ENCODE measurements at regions not wholly inside any gene's neighbourhood (a gene's known extent, or its start where the extent isn't known, plus 50 kb on each side); places are given as distances from the start of the nearest gene placed in this dataset.

DNA sequence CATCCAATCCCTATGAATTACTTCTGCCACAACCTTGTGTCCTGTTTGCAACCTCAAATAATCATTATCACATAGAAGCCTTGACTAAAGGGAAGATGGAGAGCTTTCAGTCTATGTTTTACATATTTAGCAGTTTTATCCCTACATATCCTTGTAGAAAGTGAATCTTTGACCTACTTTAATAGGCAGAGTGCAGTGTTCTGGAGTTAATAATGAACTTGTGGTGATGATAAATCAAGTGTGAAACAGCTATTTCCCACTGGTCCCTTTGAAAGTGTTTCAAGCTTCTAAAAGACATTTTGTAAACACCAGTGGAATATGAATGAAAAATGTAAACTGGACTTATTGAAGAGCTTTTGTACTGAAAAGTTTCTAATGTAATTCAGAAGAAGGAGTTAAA lies 406.7 kb downstream of the GABRG2 start (continued):
- TF ChIP-seq, protein P1, sequence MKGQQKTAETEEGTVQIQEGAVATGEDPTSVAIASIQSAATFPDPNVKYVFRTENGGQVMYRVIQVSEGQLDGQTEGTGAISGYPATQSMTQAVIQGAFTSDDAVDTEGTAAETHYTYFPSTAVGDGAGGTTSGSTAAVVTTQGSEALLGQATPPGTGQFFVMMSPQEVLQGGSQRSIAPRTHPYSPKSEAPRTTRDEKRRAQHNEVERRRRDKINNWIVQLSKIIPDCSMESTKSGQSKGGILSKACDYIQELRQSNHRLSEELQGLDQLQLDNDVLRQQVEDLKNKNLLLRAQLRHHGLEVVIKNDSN (CRISPR knock-in tag; IDR thresholded peaks at IDR 0.05): no peak
- TF ChIP-seq, protein P2, sequence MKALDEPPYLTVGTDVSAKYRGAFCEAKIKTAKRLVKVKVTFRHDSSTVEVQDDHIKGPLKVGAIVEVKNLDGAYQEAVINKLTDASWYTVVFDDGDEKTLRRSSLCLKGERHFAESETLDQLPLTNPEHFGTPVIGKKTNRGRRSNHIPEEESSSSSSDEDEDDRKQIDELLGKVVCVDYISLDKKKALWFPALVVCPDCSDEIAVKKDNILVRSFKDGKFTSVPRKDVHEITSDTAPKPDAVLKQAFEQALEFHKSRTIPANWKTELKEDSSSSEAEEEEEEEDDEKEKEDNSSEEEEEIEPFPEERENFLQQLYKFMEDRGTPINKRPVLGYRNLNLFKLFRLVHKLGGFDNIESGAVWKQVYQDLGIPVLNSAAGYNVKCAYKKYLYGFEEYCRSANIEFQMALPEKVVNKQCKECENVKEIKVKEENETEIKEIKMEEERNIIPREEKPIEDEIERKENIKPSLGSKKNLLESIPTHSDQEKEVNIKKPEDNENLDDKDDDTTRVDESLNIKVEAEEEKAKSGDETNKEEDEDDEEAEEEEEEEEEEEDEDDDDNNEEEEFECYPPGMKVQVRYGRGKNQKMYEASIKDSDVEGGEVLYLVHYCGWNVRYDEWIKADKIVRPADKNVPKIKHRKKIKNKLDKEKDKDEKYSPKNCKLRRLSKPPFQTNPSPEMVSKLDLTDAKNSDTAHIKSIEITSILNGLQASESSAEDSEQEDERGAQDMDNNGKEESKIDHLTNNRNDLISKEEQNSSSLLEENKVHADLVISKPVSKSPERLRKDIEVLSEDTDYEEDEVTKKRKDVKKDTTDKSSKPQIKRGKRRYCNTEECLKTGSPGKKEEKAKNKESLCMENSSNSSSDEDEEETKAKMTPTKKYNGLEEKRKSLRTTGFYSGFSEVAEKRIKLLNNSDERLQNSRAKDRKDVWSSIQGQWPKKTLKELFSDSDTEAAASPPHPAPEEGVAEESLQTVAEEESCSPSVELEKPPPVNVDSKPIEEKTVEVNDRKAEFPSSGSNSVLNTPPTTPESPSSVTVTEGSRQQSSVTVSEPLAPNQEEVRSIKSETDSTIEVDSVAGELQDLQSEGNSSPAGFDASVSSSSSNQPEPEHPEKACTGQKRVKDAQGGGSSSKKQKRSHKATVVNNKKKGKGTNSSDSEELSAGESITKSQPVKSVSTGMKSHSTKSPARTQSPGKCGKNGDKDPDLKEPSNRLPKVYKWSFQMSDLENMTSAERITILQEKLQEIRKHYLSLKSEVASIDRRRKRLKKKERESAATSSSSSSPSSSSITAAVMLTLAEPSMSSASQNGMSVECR (CRISPR knock-in tag; IDR thresholded peaks at IDR 0.05; ENCODE audit: borderline replicate concordance): no peak
- TF ChIP-seq, protein P3, sequence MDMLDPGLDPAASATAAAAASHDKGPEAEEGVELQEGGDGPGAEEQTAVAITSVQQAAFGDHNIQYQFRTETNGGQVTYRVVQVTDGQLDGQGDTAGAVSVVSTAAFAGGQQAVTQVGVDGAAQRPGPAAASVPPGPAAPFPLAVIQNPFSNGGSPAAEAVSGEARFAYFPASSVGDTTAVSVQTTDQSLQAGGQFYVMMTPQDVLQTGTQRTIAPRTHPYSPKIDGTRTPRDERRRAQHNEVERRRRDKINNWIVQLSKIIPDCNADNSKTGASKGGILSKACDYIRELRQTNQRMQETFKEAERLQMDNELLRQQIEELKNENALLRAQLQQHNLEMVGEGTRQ (CRISPR knock-in tag; IDR thresholded peaks at IDR 0.05): no peak

DNA sequence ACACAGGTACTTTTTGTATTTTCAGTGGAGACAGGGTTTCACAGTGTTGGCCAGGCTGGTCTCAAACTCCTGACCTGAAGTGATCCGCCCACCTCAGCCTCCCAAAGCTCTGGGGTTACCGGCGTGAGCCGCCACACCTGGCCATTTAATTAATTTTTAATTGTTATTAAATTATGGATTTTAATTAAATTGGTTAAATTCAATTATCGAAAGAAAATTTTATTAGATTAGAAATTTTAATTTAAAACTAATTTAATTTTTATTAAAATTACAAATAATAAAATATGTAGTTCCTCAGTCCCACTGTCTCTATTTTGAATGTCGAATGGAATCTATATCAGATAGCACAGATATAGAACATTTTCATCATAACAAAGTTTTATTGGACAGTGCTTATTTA lies 416.5 kb downstream of the GABRG2 start:
- Mint-ChIP-seq H3K36me3 (no peaks in the 10 kb centered on the region), H3K4me1 (peaks cover 3% of the 10 kb centered on the region), H3K4me3 (no peak overlapping the region), H3K27me3 (ENCODE audit: low read depth) (no peaks in the 10 kb centered on the region), H3K9me3 (0 out of 2 replicates have a peak, but pooled peaks cover 5% of the 10 kb centered on the region), H3K27ac (no peak overlapping the region)
- POLR2A ChIA-PET: no interaction called here
- CTCF ChIA-PET: no interaction called here
- DNase-seq (ENCODE audit: low spot score) (no peak), ATAC-seq (no peak)
- peak; percentile 91 for TF ChIP-seq HMGA2 (CRISPR knock-in tag; IDR thresholded peaks at IDR 0.05)
- no peak for TF ChIP-seq ZNF317 (CRISPR knock-in tag; IDR thresholded peaks at IDR 0.05; ENCODE audit: borderline replicate concordance, low read depth)

DNA sequence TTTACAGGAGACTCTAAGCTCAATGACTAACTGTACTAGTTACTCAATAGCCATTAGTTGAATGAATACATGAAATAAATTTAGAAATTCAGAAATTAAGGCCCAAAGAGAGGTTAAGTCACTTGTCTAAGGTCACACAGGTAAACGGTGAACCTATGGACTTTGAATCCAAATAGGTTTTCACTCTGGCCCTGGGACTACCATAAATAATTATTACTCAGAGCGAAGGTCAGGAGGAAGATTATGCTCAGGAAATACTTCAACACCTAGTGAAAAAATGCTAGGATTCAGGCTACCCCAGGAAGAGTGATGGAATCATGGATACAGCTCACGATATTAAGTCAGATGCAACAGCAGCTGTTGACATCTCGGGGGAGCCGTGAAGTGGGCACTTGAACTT lies 417.4 kb downstream of the GABRG2 start:
- POLR2A ChIA-PET: interaction anchor here (0.8 kb wide), 1 partner anchor 10 kb away, joined by 3 read pairs; no protein-coding TSS in a partner anchor
- no peak for DNase-seq (ENCODE audit: low spot score)
- Mint-ChIP-seq H3K27ac (no peak overlapping the region), H3K4me1 (peaks cover 3% of the 10 kb centered on the region), H3K4me3 (no peak overlapping the region), H3K36me3 (no peaks in the 10 kb centered on the region), H3K9me3 (0 out of 2 replicates have a peak, but pooled peaks cover 5% of the 10 kb centered on the region), H3K27me3 (ENCODE audit: low read depth) (no peaks in the 10 kb centered on the region)
- CTCF ChIA-PET: no interaction called here
- no peak for TF ChIP-seq ZNF121 (CRISPR knock-in tag; IDR thresholded peaks at IDR 0.05)
- no peak for TF ChIP-seq SMAD3 (CRISPR knock-in tag; IDR thresholded peaks at IDR 0.05; ENCODE audit: borderline replicate concordance)
- no peak for TF ChIP-seq FOXP1 (CRISPR knock-in tag; IDR thresholded peaks at IDR 0.05; ENCODE audit: borderline replicate concordance)
- no peak for TF ChIP-seq ZNF396 (CRISPR knock-in tag; IDR thresholded peaks at IDR 0.05; ENCODE audit: borderline replicate concordance)
- no peak for TF ChIP-seq EMX1 (CRISPR knock-in tag; IDR thresholded peaks at IDR 0.05)
- no peak for TF ChIP-seq NR3C1 (CRISPR knock-in tag; conservative IDR thresholded peaks at IDR 0.05; ENCODE audit: low read depth)
- no peak for TF ChIP-seq NR2C2 (CRISPR knock-in tag; IDR thresholded peaks at IDR 0.05)
- TF ChIP-seq, protein P4, sequence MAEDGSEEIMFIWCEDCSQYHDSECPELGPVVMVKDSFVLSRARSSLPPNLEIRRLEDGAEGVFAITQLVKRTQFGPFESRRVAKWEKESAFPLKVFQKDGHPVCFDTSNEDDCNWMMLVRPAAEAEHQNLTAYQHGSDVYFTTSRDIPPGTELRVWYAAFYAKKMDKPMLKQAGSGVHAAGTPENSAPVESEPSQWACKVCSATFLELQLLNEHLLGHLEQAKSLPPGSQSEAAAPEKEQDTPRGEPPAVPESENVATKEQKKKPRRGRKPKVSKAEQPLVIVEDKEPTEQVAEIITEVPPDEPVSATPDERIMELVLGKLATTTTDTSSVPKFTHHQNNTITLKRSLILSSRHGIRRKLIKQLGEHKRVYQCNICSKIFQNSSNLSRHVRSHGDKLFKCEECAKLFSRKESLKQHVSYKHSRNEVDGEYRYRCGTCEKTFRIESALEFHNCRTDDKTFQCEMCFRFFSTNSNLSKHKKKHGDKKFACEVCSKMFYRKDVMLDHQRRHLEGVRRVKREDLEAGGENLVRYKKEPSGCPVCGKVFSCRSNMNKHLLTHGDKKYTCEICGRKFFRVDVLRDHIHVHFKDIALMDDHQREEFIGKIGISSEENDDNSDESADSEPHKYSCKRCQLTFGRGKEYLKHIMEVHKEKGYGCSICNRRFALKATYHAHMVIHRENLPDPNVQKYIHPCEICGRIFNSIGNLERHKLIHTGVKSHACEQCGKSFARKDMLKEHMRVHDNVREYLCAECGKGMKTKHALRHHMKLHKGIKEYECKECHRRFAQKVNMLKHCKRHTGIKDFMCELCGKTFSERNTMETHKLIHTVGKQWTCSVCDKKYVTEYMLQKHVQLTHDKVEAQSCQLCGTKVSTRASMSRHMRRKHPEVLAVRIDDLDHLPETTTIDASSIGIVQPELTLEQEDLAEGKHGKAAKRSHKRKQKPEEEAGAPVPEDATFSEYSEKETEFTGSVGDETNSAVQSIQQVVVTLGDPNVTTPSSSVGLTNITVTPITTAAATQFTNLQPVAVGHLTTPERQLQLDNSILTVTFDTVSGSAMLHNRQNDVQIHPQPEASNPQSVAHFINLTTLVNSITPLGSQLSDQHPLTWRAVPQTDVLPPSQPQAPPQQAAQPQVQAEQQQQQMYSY (CRISPR knock-in tag; IDR thresholded peaks at IDR 0.05): no peak
- no peak for TF ChIP-seq ZNF263 (CRISPR knock-in tag; IDR thresholded peaks at IDR 0.05; ENCODE audit: low read depth)
- TF ChIP-seq, protein P5, sequence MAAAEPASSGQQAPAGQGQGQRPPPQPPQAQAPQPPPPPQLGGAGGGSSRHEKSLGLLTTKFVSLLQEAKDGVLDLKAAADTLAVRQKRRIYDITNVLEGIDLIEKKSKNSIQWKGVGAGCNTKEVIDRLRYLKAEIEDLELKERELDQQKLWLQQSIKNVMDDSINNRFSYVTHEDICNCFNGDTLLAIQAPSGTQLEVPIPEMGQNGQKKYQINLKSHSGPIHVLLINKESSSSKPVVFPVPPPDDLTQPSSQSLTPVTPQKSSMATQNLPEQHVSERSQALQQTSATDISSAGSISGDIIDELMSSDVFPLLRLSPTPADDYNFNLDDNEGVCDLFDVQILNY (CRISPR knock-in tag; IDR thresholded peaks at IDR 0.05): no peak
- ATAC-seq: no peak

Data from WTC11 (cell line).